Mesodermal cell (in vitro differentiated cells): ENCODE measurements at regions not wholly inside any gene's neighbourhood (a gene's known extent, or its start where the extent isn't known, plus 50 kb on each side); places are given as distances from the start of the nearest gene placed in this dataset.
"Not testable (repeated sequence)": the region's sequence is repeated elsewhere in the genome, so short reads cannot be mapped to it uniquely, and the experiment has no call there.

Experiments
- H3K27ac ChIP-seq: 2 replicates; pipeline ENCODE4 v1.7.0; 2013; ENCODE audit warnings: mild to moderate bottlenecking, low read depth, low read length, moderate library complexity; ENCODE audit not compliant: severe bottlenecking
- H3K36me3 ChIP-seq: 2 replicates; pipeline ENCODE4 v1.7.1; 2013; ENCODE audit warnings: mild to moderate bottlenecking, low read length, moderate library complexity; ENCODE audit not compliant: control insufficient read depth, insufficient read depth
- H3K4me1 ChIP-seq: one replicate; pipeline ENCODE4 v1.7.1; 2013; ENCODE audit warnings: mild to moderate bottlenecking, low read length; ENCODE audit not compliant: insufficient read depth, control insufficient read depth, poor library complexity, severe bottlenecking
- H3K4me3 ChIP-seq: 2 replicates; pipeline ENCODE4 v1.7.0; 2013; ENCODE audit warnings: low read length, control low read depth, mild to moderate bottlenecking; ENCODE audit not compliant: insufficient read depth, poor library complexity, severe bottlenecking; ENCODE audit errors: extremely low read depth
- H3K9me3 ChIP-seq: 2 replicates; pipeline ENCODE4 v1.7.1; 2013; ENCODE audit warnings: mild to moderate bottlenecking, low read length, moderate library complexity; ENCODE audit not compliant: control insufficient read depth
- WGBS, 2 experiments: methylation state at CpG; one replicate each; pipeline ENCODE4 v1.1.5; 2013; ENCODE audit warnings: missing lambda C conversion rate in 2 of 2; ENCODE audit not compliant: insufficient coverage in 2 of 2; 5-methylcytosine and 5-hydroxymethylcytosine counted together

DNA sequence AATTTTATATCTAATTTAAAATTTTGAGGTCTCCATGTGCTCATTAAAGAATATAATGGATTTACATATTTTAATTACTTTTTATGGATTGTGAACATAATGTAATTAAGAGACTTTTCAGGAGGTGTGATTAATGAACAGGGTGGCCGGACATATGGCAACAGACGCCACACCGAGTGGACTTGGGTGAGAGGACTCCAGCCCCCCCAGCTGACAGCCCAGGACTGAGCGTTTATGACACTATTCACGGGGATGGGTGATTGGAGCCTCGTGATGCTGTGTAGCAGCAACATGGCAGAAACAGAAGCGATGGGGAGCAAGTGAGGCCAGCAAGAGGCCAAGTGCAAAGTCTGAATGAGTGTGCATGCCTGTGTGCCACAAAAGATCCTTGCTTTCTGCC, 1176.9 kb downstream of the TYW1 start:
- WGBS, 2 experiments = 87 to 92% methylated on average over 6 to 7 of the region's 7 CpGs
- H3K9me3 ChIP-seq = no peaks in the 10 kb centered on the region
- no peak overlapping the region for H3K27ac ChIP-seq
- no peaks in the 10 kb centered on the region for H3K4me1 ChIP-seq
- H3K36me3 ChIP-seq = no peaks in the 10 kb centered on the region
- no peak overlapping the region for H3K4me3 ChIP-seq

DNA sequence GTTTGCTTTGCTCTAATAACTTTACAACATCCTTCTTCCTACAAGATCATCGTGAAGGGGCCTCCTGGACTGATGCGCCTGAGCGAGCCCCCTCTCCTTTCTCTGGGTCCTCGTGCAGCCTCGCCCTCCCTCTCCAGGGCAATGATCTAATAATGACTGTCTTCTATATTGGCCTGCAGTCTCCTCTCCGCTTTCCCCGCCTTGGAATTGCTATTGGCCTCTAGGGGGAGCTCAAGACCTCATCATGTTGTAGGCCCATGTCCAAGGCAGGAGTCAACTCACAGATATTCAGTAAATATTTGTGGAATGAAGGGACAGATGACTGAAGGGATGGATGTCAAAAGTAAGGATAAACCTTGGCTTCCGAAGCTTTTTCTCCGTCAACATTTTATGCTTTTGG, 1180.3 kb downstream of the TYW1 start:
- H3K36me3 ChIP-seq = no peaks in the 10 kb centered on the region
- H3K9me3 ChIP-seq = no peaks in the 10 kb centered on the region
- H3K4me3 ChIP-seq = no peak overlapping the region
- H3K4me1 ChIP-seq = no peaks in the 10 kb centered on the region
- 7 to 21% methylated on average over 4 to 7 of the region's 9 CpGs for WGBS, 2 experiments
- no peak overlapping the region for H3K27ac ChIP-seq

GRCh38 chr7:68180761-68181160, 1184.1 kb downstream of the TYW1 start:
- no peak overlapping the region for H3K27ac ChIP-seq
- no peaks in the 10 kb centered on the region for H3K4me1 ChIP-seq
- H3K9me3 ChIP-seq = no peaks in the 10 kb centered on the region
- H3K36me3 ChIP-seq = no peaks in the 10 kb centered on the region
- WGBS, 2 experiments = 80 to 90% methylated on average over 3 to 4 of the region's 5 CpGs
- no peak overlapping the region for H3K4me3 ChIP-seq

DNA sequence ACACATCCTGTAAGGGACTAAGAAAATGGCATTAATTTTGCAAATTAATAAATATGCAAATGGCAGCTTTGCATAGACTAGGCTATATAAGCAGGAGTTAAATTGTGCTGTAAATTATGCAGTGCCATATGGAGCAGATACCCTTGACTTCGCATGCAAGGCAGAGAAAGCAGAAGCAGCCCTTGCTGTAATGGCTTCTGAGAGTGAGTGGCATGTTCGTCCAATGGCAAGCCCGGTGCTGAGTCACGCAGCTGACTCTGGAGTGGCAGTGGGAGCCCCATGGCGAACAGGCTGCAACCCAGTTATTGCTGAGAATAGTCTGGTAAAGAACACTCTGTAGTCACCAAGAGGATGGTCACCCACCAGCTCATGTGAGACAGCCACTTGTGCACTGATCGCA, 1186.5 kb downstream of the TYW1 start:
- Histone ChIP-seq H3K9me3 (no peaks in the 10 kb centered on the region), H3K4me1 (no peaks in the 10 kb centered on the region), H3K36me3 (no peaks in the 10 kb centered on the region), H3K27ac (no peak overlapping the region), H3K4me3 (no peak overlapping the region)
- WGBS, 2 experiments = 90 to 91% methylated on average over 6 of the region's 6 CpGs

- Histone ChIP-seq H3K4me1 (no peaks in the 10 kb centered on the region), H3K36me3 (no peaks in the 10 kb centered on the region), H3K4me3 (no peak overlapping the region), H3K9me3 (no peaks in the 10 kb centered on the region), H3K27ac (no peak overlapping the region)
- 83 to 89% methylated on average over 8 to 9 of the region's 16 CpGs for WGBS, 2 experiments
Measured at GRCh38 chr7:68185631-68186456, 1189.2 kb downstream of the TYW1 start.

GRCh38 chr7:68187532-68187931, 1190.9 kb downstream of the TYW1 start:
- no peaks in the 10 kb centered on the region for H3K9me3 ChIP-seq
- H3K4me1 ChIP-seq = no peaks in the 10 kb centered on the region
- no peak overlapping the region for H3K4me3 ChIP-seq
- no peaks in the 10 kb centered on the region for H3K36me3 ChIP-seq
- no peak overlapping the region for H3K27ac ChIP-seq
- WGBS, 2 experiments = 90 to 95% methylated on average over 4 to 6 of the region's 7 CpGs

- no peaks in the 10 kb centered on the region for H3K4me1 ChIP-seq
- no peaks in the 10 kb centered on the region for H3K9me3 ChIP-seq
- 86 to 92% methylated on average over 3 to 4 of the region's 5 CpGs for WGBS, 2 experiments
- no peaks in the 10 kb centered on the region for H3K36me3 ChIP-seq
- H3K4me3 ChIP-seq = no peak overlapping the region
- H3K27ac ChIP-seq = no peak overlapping the region
Measured at GRCh38 chr7:68192941-68193340, 1196.3 kb downstream of the TYW1 start.

- H3K4me1 ChIP-seq, H3K27ac ChIP-seq, H3K4me3 ChIP-seq, H3K9me3 ChIP-seq, H3K36me3 ChIP-seq: not testable (repeated sequence)
- WGBS, 2 experiments = 100% methylated on average over 1 of the region's 2 CpGs; no CpG with 5 or more reads in 1 of the 2 experiments
Measured at GRCh38 chr7:68195642-68196041, 1199.0 kb downstream of the TYW1 start.

DNA sequence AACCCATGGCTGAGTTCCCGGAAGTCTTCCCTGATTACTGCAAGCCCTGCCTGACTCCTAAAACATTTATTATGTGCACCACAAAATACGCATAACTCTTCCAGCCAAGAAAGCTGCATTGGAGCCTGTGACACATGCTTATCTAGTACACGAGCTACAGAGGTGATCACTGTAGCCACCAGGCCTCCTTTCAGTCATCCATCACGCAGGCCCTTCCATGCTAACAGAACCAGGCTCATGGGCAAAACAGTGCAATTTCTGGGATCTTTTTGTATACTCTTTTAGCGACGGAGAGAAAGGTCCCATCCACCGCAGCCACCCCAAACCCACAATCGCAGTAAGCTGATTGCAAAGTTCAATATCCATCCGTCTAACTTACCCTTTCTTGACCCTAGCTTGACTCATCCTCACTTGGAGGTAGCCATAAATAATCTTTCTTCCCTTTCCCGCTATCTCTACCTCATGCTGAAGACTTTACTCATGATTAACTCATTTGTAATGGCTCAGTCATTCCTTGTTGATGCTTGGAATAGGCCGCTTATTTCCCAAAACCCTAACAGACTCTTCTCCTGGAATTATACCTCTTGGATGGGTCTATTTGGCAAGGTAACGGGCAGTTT, 1203.5 kb downstream of the TYW1 start:
- Histone ChIP-seq H3K27ac (no peak overlapping the region), H3K36me3 (no peaks in the 10 kb centered on the region), H3K9me3 (peaks cover 2% of the 10 kb centered on the region), H3K4me1 (no peaks in the 10 kb centered on the region), H3K4me3 (no peak overlapping the region)
- 89 to 92% methylated on average over 8 to 10 of the region's 12 CpGs for WGBS, 2 experiments

- no peaks in the 10 kb centered on the region for H3K4me1 ChIP-seq
- H3K27ac ChIP-seq = no peak overlapping the region
- no peaks in the 10 kb centered on the region for H3K36me3 ChIP-seq
- H3K4me3 ChIP-seq = no peak overlapping the region
- 61 to 100% methylated on average over 2 to 5 of the region's 8 CpGs for WGBS, 2 experiments
- H3K9me3 ChIP-seq = peaks cover 3% of the 10 kb centered on the region
Measured at GRCh38 chr7:68203251-68203650, 1206.6 kb downstream of the TYW1 start.

GRCh38 chr7:68205826-68206225, 1209.2 kb downstream of the TYW1 start:
- WGBS, 2 experiments = 75 to 77% methylated on average over 5 to 6 of the region's 7 CpGs
- peaks cover 3% of the 10 kb centered on the region for H3K9me3 ChIP-seq
- no peak overlapping the region for H3K27ac ChIP-seq
- no peaks in the 10 kb centered on the region for H3K4me1 ChIP-seq
- H3K4me3 ChIP-seq = no peak overlapping the region
- no peaks in the 10 kb centered on the region for H3K36me3 ChIP-seq
